Prostate gland (tissue), 2 donors: ENCODE measurements at regions not wholly inside any gene's neighbourhood (a gene's known extent, or its start where the extent isn't known, plus 50 kb on each side); places are given as distances from the start of the nearest gene placed in this dataset.

Source experiments
- DNase-seq: peaks from one replicate; pipeline ENCODE4 v3.0.0-alpha.2; 2019; ENCODE audit warnings: low spot score
- H3K27ac ChIP-seq, 2 donors: fragments of 200-600 bp; sonication (generic); 2 replicates each; pipeline ENCODE4 v1.5.1; 2017 to 2019
- H3K27me3 ChIP-seq: fragments of 200-600 bp; sonication (generic); replicated peaks from 2 replicates; pipeline ENCODE4 v1.5.1; 2019; ENCODE audit not compliant: insufficient read depth
- H3K36me3 ChIP-seq, 2 donors: fragments of 200-600 bp; sonication (generic); 1 replicate in 1 of 2; 2 replicates in 1 of 2; pipeline versions ENCODE4 v1.5.1 to v1.8.1; 2017 to 2019
- H3K4me1 ChIP-seq: fragments of 200-600 bp; sonication (generic); replicated peaks from 2 replicates; pipeline ENCODE4 v1.5.1; 2019
- H3K4me3 ChIP-seq, 2 donors: fragments of 200-600 bp; sonication (generic); 2 replicates each; pipeline ENCODE4 v1.5.1; 2017 to 2019
- H3K9me3 ChIP-seq: fragments of 200-600 bp; sonication (generic); 2 replicates; pipeline ENCODE4 v1.5.1; 2017
- POLR2A ChIP-seq: fragments of 450-650 bp; IDR thresholded peaks from one replicate; pipeline ENCODE4 v1.6.1; 2016; ENCODE audit warnings: antibody characterized with exemption, mild to moderate bottlenecking
- POLR2AphosphoS5 ChIP-seq: sonication (generic); formaldehyde crosslinking; IDR thresholded peaks from one replicate; pipeline ENCODE4 v1.6.1; 2017; ENCODE audit warnings: antibody characterized with exemption
- WGBS: methylation state at CpG from one replicate; pipeline ENCODE4 v1.1.5; 2018; 5-methylcytosine and 5-hydroxymethylcytosine counted together
- intact Hi-C: fragments of 100-400 bp; cut with DNase I; formaldehyde crosslinking; loops from one replicate; pipeline ENCODE4 v1.14.2; 2022
- TF ChIP-seq, protein P1 (sequence below), 4 experiments: fragments of 200-600 bp in 2 of 4; fragments of 450-650 bp in 2 of 4; sonication (generic) in 2 of 4; IDR thresholded peaks; 1 replicate in 3 of 4; 2 replicates in 1 of 4; pipeline ENCODE4 v1.5.1; 2016 to 2019; ENCODE audit warnings: antibody characterized with exemption in 4 of 4, mild to moderate bottlenecking in 2 of 4, moderate library complexity in 2 of 4

- intact Hi-C loops: no loop called here
- no peak overlapping the region for H3K4me3 ChIP-seq
- DNase-seq: no peak
- H3K9me3 ChIP-seq: no peaks in the 10 kb centered on the region
- H3K36me3 ChIP-seq: no peaks in the 10 kb centered on the region
- no peak overlapping the region for H3K27ac ChIP-seq
- no peaks in the 10 kb centered on the region for H3K27me3 ChIP-seq
- WGBS: 69% methylated on average over 3 of the region's 3 CpGs
- TF ChIP-seq POLR2AphosphoS5 (no peak), POLR2A (no peak)
- TF ChIP-seq, protein P1, sequence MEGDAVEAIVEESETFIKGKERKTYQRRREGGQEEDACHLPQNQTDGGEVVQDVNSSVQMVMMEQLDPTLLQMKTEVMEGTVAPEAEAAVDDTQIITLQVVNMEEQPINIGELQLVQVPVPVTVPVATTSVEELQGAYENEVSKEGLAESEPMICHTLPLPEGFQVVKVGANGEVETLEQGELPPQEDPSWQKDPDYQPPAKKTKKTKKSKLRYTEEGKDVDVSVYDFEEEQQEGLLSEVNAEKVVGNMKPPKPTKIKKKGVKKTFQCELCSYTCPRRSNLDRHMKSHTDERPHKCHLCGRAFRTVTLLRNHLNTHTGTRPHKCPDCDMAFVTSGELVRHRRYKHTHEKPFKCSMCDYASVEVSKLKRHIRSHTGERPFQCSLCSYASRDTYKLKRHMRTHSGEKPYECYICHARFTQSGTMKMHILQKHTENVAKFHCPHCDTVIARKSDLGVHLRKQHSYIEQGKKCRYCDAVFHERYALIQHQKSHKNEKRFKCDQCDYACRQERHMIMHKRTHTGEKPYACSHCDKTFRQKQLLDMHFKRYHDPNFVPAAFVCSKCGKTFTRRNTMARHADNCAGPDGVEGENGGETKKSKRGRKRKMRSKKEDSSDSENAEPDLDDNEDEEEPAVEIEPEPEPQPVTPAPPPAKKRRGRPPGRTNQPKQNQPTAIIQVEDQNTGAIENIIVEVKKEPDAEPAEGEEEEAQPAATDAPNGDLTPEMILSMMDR (IDR thresholded peaks at IDR 0.05): no peak
- no peaks in the 10 kb centered on the region for H3K4me1 ChIP-seq
Measured at GRCh38 chr7:94241402-94241925, 153.2 kb upstream of the COL1A2 start.

DNA sequence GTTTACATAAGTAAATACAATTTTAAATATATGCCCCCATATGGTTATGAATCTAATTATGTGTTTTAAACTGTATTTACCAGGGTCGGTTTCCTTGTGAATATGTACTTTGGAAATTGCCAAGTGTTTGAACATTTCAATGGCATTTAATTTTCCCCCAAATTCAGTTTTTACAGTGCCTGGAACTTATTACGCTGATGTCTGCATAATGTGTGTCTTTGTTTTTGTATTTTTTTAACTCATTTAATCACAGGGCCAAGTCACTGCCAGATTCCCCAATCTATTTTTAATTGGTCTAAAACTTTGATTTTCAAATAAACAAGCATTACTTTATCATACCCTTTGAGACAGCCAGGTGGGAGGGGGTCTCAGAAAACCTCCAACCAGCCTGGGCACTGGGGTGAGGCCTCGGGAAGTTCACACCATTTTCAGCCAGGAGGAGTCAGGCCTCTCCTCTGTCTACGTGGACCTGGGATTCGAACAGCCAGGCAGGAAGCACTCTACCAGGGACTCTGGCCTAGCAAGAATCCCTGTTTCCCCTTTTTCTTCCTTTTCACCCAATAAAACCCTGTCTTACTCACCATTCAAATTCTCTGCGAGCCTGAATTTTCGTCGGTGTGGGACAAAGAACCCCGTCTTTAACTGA lies 151.5 kb upstream of the COL1A2 start:
- TF ChIP-seq POLR2A (no peak), POLR2AphosphoS5 (no peak)
- TF ChIP-seq, protein P1 (IDR thresholded peaks at IDR 0.05): no peak
- Histone ChIP-seq H3K27ac (no peak overlapping the region), H3K9me3 (no peaks in the 10 kb centered on the region), H3K4me1 (no peaks in the 10 kb centered on the region), H3K27me3 (no peaks in the 10 kb centered on the region), H3K4me3 (no peak overlapping the region), H3K36me3 (no peaks in the 10 kb centered on the region)
- 89% methylated on average over 9 of the region's 9 CpGs for WGBS
- intact Hi-C loops: no loop called here
- no peak for DNase-seq

DNA sequence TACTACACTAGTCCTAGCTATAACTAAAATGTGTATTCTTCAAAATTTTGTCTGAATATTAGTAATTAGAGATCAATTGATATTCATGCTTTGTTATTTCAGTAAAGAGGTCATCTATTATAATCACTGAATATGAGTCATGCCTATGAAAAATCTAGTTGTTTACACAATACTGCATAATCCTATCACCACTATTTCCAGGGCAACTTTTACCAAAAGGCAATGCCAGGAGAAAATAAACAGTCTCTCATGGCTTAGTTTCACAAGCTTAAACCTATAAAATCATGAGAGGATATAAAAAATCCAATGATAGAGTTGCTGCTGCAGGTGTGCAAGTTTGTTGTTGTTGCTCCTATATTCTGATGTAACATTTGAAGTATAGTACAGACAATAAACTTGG lies 149.9 kb upstream of the COL1A2 start:
- intact Hi-C loops: no loop called here
- TF ChIP-seq, protein P1 (IDR thresholded peaks at IDR 0.05): no peak
- no peak for TF ChIP-seq POLR2A

GRCh38 chr7:94245500-94245899 lies 149.2 kb upstream of the COL1A2 start:
- no peak for TF ChIP-seq POLR2A
- TF ChIP-seq, protein P1 (IDR thresholded peaks at IDR 0.05): no peak
- TF ChIP-seq POLR2AphosphoS5: no peak
- Histone ChIP-seq H3K4me1 (no peaks in the 10 kb centered on the region), H3K4me3 (no peak overlapping the region), H3K27me3 (no peaks in the 10 kb centered on the region), H3K27ac (no peak overlapping the region), H3K9me3 (no peaks in the 10 kb centered on the region), H3K36me3 (no peaks in the 10 kb centered on the region)
- intact Hi-C loops: no loop called here
- 74% methylated on average over 4 of the region's 4 CpGs for WGBS
- DNase-seq: no peak

More for the DNA sequence above, 149.9 kb upstream of the COL1A2 start:
- no peaks in the 10 kb centered on the region for H3K36me3 ChIP-seq
- no peaks in the 10 kb centered on the region for H3K27me3 ChIP-seq
- no peaks in the 10 kb centered on the region for H3K4me1 ChIP-seq
- no peak overlapping the region for H3K27ac ChIP-seq
- DNase-seq: no peak
- no peaks in the 10 kb centered on the region for H3K9me3 ChIP-seq
- H3K4me3 ChIP-seq: no peak overlapping the region

GRCh38 chr7:94247970-94248369 lies 146.7 kb upstream of the COL1A2 start:
- DNase-seq: no peak
- no peaks in the 10 kb centered on the region for H3K36me3 ChIP-seq
- TF ChIP-seq, protein P1 (IDR thresholded peaks at IDR 0.05): no peak
- TF ChIP-seq POLR2A (no peak), POLR2AphosphoS5 (no peak)
- no peak overlapping the region for H3K27ac ChIP-seq
- no peaks in the 10 kb centered on the region for H3K9me3 ChIP-seq
- no peaks in the 10 kb centered on the region for H3K27me3 ChIP-seq
- intact Hi-C loops: no loop called here
- no peaks in the 10 kb centered on the region for H3K4me1 ChIP-seq
- no peak overlapping the region for H3K4me3 ChIP-seq
